ENCODE measurements at regions not wholly inside any gene's neighbourhood (a gene's known extent, or its start where the extent isn't known, plus 50 kb on each side); places are given as distances from the start of the nearest gene placed in this dataset.
"Not testable (repeated sequence)": the region's sequence is repeated elsewhere in the genome, so short reads cannot be mapped to it uniquely, and the experiment has no call there.

DNA sequence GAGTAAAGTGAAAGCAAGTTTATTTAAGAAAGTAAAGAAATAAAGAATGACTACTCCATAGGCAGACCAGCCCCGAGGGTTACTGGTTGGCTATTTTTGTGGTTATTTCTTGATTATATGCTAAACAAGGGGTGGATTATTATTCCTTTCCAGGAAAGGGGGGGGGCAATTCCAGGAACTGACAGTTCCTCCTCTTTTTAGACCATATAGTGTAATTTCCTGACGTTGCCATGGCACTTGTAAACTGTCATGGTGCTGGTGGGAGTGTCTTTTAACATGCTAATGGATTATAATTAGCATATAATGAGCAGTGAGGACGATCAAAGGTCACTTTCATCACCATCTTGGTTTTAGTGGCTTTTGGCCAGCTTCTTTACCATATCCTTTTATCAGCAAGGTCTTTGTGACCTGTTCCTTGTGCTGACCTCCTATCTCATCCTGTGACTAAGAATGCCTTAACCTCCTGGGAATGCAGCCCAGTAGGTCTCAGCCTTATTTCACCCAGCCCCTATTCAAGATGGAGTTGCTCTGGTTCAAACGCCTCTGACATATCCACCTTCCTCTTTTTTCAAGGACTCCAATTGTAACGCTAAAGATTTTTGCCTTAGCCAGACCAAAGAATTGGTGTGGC lies 104.1 kb downstream of the FAM72C start:
- DNase-seq (ENCODE audit: low spot score in 2 of 2); H3K4me3 ChIP-seq; H3K9me3 ChIP-seq; H3K4me1 ChIP-seq; H3K36me3 ChIP-seq; H3K27ac ChIP-seq; H3K27me3 ChIP-seq; intact Hi-C loops (cut with DNase I; ENCODE audit: low total_unique reads): not testable (repeated sequence)

DNA sequence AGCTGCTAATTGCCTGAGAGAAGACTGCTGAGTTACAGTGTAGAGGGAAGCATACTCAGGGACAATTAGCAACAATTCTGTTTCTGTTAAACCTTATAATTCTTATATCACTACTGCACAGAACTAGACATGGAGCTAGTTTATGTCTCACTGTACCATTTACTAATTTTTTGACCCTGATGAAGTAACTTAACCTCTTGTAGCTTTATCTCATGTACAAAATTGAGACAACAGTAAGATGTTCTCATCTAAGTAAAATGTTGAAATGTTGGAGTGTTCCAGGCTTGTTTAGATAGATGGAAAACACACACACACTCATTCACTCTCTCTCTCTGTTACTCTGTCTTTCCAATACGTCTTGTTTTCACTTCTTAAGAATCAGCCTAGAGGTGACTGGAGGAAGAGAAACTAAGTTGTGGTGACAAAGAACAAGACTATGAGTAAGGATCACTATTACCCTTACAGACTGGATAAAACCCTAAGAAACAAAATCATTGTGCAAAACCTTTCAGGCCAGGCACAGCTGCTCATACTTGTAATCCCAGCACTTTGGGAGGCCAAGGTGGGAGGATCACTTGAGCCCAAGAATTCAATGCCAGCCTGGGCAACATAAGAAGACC lies 107.8 kb downstream of the FAM72C start:
- H3K9me3 ChIP-seq; H3K4me1 ChIP-seq; H3K27me3 ChIP-seq; H3K36me3 ChIP-seq; H3K4me3 ChIP-seq; DNase-seq (ENCODE audit: low spot score in 2 of 2); H3K27ac ChIP-seq; intact Hi-C loops (cut with DNase I; ENCODE audit: low total_unique reads): not testable (repeated sequence)

DNA sequence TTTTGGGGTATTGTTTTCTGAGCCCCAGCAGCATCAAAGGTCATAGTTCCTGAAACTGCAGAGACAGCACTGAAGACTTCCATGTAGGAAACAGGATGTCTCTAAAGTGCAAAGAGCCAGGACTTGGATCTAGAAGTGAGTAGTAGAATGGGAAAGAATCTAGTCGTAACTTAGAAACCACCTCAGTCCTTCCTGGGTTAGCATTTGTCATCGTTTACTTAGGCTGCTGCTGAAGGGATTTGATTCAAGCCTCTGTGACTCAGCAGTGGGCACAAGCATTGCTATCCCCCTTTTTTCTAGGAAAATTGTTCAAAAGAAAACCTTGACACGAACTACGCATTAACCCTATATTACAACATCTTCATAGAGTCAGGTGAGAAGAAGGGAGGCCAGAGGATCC lies 109.1 kb downstream of the FAM72C start:
- intact Hi-C loops (cut with DNase I; ENCODE audit: low total_unique reads); H3K36me3 ChIP-seq; H3K4me3 ChIP-seq; H3K27ac ChIP-seq; H3K27me3 ChIP-seq; DNase-seq (ENCODE audit: low spot score in 2 of 2); H3K9me3 ChIP-seq; H3K4me1 ChIP-seq: not testable (repeated sequence)

DNA sequence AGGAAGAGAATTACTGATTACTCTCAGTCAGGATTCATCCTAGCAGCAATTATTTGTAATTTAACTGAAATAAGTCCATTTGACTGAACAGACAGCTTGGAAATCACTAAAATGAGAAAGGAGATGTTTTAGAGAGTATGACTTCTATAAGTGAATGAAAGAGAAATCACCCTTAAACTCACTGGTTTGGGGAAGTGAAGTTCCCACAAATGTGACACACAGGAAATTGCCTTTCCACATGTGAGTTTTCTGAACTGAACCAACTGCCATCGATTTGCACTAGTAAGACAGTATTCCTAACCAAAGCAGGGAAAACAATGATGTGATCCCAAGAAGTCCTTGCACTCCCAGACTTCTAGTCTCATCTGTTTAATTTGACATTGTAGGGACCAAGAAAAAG lies 110.5 kb downstream of the FAM72C start:
- H3K4me1 ChIP-seq; DNase-seq (ENCODE audit: low spot score in 2 of 2); H3K27ac ChIP-seq; H3K4me3 ChIP-seq; intact Hi-C loops (cut with DNase I; ENCODE audit: low total_unique reads); H3K27me3 ChIP-seq; H3K9me3 ChIP-seq; H3K36me3 ChIP-seq: not testable (repeated sequence)

DNA sequence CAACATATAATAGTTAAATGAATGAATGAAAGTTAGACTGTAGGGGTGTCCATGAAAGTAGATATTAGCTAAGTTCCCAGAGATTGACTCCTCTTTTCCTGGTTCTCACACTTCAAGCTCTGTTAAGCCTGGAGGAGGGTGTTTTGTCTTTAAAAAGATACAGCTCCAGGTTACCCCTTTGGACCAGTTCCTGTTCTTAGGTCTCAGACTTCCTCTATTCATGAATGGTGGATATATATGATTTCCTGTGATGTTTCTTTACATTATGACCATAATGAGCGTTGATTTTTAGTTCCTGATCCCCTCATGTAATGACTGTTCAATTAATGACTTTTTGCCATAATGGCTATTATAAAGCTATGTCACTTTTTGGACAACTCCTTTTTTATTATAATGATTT lies 115.9 kb downstream of the FAM72C start:
- H3K36me3 ChIP-seq; H3K4me3 ChIP-seq; H3K27ac ChIP-seq; H3K4me1 ChIP-seq; intact Hi-C loops (cut with DNase I; ENCODE audit: low total_unique reads); H3K9me3 ChIP-seq; H3K27me3 ChIP-seq; DNase-seq (ENCODE audit: low spot score in 2 of 2): not testable (repeated sequence)

DNA sequence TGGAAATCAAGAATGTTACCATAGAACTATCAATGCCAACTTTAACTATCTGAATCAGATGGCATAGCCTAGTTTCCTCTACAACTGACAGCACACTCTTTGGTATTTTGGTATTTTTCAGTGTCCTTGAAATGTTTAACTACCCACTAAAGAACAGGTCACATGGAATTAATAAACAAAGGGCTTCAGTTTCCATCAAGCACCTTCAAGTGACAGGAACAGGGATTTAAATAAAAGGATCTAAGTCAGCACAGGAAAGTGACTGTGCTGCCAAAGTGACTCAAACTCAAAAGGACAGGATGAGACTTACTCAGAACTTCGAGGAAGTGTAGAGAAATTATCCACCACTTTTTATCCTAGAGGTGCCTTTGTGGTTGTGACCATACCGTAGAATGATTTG lies 117.7 kb downstream of the FAM72C start:
- H3K27ac ChIP-seq; H3K36me3 ChIP-seq; H3K9me3 ChIP-seq; H3K4me3 ChIP-seq; DNase-seq (ENCODE audit: low spot score in 2 of 2); H3K27me3 ChIP-seq; H3K4me1 ChIP-seq; intact Hi-C loops (cut with DNase I; ENCODE audit: low total_unique reads): not testable (repeated sequence)

DNA sequence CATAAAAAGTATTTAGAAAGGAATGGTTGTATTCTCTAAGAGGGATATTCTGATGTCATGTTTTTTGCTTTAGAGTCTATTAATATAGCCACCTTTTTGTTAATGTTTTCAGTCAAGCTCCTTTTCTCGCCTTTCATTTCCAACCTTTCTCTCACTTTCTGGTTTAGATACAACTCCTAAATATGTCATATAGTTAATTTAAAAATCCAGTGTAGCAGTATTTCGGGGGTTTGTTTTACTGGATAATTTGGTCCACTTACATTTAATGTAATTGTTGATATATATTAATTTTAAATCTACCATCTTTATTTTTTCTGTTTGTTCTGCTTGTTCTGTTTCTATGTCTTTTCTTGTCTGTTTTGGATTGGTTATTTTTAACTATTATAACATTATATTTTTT lies 121.1 kb downstream of the FAM72C start:
- intact Hi-C loops (cut with DNase I; ENCODE audit: low total_unique reads); DNase-seq (ENCODE audit: low spot score in 2 of 2); H3K4me3 ChIP-seq; H3K36me3 ChIP-seq; H3K4me1 ChIP-seq; H3K27ac ChIP-seq; H3K27me3 ChIP-seq; H3K9me3 ChIP-seq: not testable (repeated sequence)

DNA sequence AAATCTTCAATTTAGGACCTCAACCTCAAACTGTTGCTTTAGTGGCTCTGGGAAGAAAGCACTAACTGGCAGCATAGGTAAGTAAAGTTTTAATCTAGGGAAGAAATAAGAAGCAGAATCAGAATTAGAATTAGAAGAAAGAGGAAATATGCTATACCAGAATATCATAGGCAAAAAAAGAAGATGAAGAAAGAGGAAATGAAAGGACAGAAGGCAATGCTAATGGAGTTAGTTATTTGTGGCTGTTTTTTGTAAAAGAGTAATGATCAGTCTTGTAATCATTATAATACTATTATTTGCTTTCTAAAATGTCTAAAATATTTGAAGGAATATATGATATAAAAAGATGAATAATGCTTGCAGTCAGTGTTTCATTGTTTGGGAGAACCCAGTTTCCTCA lies 122.9 kb downstream of the FAM72C start:
- H3K4me3 ChIP-seq; H3K4me1 ChIP-seq; H3K27me3 ChIP-seq; H3K36me3 ChIP-seq; H3K9me3 ChIP-seq; H3K27ac ChIP-seq; DNase-seq (ENCODE audit: low spot score in 2 of 2); intact Hi-C loops (cut with DNase I; ENCODE audit: low total_unique reads): not testable (repeated sequence)

DNA sequence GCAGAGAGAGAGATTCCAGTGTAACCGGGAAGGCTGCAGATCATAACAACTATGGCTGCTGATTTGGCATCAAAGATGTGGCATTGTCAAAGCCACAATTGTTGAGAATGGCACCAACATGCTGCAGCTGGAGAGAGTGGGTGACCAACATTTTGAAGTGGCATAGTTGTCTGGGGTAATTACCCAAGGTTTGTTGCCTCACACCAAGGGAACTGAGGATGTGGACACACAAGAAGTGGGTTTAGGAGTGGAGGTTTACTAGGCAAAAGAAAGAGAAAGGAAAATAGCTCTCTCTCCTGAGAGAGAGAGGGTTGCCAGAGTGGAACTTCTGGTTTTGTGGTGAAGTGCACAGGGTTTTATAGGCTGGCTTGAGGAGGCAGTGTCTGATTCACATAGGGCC lies 126.6 kb downstream of the FAM72C start:
- intact Hi-C loops (cut with DNase I; ENCODE audit: low total_unique reads); DNase-seq (ENCODE audit: low spot score in 2 of 2); H3K27ac ChIP-seq; H3K36me3 ChIP-seq; H3K4me1 ChIP-seq; H3K4me3 ChIP-seq; H3K27me3 ChIP-seq; H3K9me3 ChIP-seq: not testable (repeated sequence)

DNA sequence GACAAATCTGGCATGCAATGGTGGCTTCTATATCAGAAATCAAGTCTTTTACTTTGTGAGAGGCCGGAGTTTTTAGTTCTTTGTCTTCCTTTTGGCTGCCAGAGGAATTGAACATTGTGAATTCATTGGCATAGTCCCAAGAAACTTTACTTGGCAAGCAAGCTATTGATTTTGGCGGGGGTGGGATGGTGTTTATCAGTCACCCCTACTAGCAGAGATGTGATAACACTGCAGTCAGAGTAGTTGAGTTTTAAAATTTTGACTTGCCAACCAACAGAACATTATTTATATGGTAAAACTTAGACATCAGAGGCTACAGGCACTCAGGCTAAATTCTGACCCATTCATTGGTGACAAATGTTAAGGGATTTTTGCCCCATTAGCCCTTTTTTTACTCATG lies 129.7 kb downstream of the FAM72C start:
- H3K4me1 ChIP-seq; DNase-seq (ENCODE audit: low spot score in 2 of 2); H3K27ac ChIP-seq; H3K36me3 ChIP-seq; H3K27me3 ChIP-seq; H3K4me3 ChIP-seq; H3K9me3 ChIP-seq; intact Hi-C loops (cut with DNase I; ENCODE audit: low total_unique reads): not testable (repeated sequence)

DNA sequence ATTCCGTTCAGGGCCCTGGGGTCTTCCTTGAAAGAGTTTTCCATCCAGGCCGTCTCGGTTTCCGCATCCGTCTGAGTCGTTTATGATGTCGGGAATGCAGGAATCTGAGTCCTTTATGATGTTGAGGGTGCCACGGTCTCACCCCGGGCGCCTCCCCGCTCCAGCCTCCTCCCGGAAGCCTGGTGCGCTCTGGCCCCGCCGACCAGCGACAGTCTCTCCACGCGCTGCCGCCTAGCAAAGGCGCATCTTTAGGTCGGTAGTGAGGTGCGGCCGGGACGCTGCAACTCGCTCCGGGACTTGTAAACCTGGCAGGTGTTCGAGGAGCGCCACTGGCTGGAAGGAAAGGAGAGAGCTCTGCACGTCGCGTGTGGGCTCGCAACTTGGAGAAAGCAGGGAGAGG lies 132.6 kb downstream of the FAM72C start:
- H3K9me3 ChIP-seq; H3K27me3 ChIP-seq; H3K4me1 ChIP-seq; H3K27ac ChIP-seq; H3K4me3 ChIP-seq; H3K36me3 ChIP-seq; DNase-seq (ENCODE audit: low spot score in 2 of 2); intact Hi-C loops (cut with DNase I; ENCODE audit: low total_unique reads): not testable (repeated sequence)

DNA sequence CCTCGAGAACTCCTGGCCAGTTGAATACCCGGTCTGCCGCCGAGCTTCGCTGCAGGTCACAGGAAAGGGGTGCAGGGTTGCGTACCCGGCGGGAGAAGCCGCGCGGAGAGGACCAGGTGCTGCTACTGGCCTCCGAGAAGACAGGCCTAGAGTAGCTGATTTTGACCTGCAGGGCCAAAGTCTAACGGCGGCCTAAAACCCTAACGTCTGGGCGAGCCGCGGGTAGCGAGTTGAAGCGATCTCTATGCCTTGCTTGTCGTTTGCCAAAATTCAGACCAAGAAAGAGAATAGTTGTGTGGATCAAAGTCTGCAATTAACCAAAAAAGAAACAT lies 133.2 kb downstream of the FAM72C start:
- H3K9me3 ChIP-seq; H3K4me1 ChIP-seq; H3K27me3 ChIP-seq; DNase-seq (ENCODE audit: low spot score in 2 of 2); H3K36me3 ChIP-seq; intact Hi-C loops (cut with DNase I; ENCODE audit: low total_unique reads); H3K27ac ChIP-seq; H3K4me3 ChIP-seq: not testable (repeated sequence)

DNA sequence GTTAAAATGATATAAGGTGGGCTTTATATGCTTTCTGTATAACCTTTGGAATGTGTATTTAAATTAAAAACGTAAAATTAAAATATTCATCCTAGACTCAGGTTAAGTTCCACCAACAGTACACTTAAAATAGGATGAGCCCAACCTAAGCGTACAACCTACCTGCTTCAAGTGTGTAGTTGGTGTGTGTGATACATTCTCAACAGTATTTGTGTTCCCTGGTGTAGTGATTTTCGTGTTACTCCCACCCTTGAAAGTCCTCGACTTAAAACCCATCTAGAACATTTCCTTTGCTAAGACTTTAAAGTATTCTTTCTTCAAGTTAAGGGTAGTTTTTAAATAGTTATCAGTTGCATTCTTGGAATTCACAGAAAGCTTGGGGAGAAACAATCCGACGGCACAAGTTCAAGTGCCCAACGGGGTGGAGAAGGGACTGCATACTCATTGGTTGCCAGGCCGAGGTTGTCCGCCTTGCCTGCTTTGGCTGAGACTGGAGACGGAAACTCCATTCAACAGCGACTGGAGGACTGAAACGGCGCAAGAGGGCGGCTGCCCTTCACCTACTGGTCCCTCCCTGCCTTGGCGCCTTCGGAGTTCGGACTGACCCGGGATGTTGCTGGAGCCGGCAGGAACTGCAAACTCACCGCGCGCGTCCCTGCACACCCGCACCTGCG lies 133.7 kb downstream of the FAM72C start:
- H3K4me3 ChIP-seq; H3K36me3 ChIP-seq; H3K27me3 ChIP-seq; H3K4me1 ChIP-seq; H3K9me3 ChIP-seq; DNase-seq (ENCODE audit: low spot score in 2 of 2); intact Hi-C loops (cut with DNase I; ENCODE audit: low total_unique reads); H3K27ac ChIP-seq: not testable (repeated sequence)

DNA sequence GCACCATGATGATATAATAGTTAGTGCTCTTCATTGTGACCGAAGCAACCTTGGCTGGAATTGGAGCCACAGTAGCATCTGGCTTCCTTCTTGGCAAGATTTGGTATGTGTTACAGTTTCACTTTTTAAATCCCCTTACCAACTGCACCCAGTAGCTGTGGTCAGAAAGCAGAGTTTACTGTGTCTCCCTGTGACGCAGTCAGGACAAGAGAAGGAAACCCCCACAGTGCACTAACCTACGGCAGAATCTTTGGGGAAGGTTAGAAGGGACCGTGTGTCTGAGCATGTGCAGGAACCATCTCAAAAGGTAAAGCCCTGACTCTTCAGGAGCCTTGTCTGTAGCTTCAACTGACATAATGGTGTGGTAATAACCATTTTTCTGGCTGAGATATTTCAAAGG lies 138.4 kb downstream of the FAM72C start:
- H3K36me3 ChIP-seq; H3K27ac ChIP-seq; intact Hi-C loops (cut with DNase I; ENCODE audit: low total_unique reads); H3K4me1 ChIP-seq; H3K4me3 ChIP-seq; DNase-seq (ENCODE audit: low spot score in 2 of 2); H3K9me3 ChIP-seq; H3K27me3 ChIP-seq: not testable (repeated sequence)

Data from breast epithelium (tissue), 4 donors.